GM06990 (cell line): ENCODE measurements at regions not wholly inside any gene's neighbourhood (a gene's known extent, or its start where the extent isn't known, plus 50 kb on each side); places are given as distances from the start of the nearest gene placed in this dataset.
A peak's percentile ranks its signal among the peaks of the same experiment; 100 is the strongest.

Source experiments
- DNase-seq: peaks from one replicate; pipeline ENCODE4 v3.0.0-alpha.2; 2011; ENCODE audit not compliant: insufficient read length; ENCODE audit errors: extremely low read depth
- H3K27me3 ChIP-seq: replicated peaks from 2 replicates; pipeline ENCODE4 v1.6.0; 2011; ENCODE audit warnings: low read length; ENCODE audit not compliant: control insufficient read depth, insufficient read depth
- H3K36me3 ChIP-seq: 2 replicates; pipeline ENCODE4 v1.5.1; 2011; ENCODE audit warnings: low read length; ENCODE audit not compliant: control insufficient read depth, insufficient read depth
- H3K4me3 ChIP-seq: replicated peaks from 2 replicates; pipeline ENCODE4 v1.5.1; 2011; ENCODE audit warnings: low read depth, mild to moderate bottlenecking, control low read depth, low read length
- CTCF ChIP-seq: IDR thresholded peaks from 2 replicates; pipeline ENCODE4 v1.5.1; 2011; ENCODE audit warnings: low read length, control low read depth, mild to moderate bottlenecking, inconsistent platforms; ENCODE audit not compliant: insufficient read depth, poor library complexity, severe bottlenecking

GRCh38 chr12:94726236-94726835, 76.0 kb upstream of the TMCC3 start:
- Histone ChIP-seq H3K27me3 (no peaks in the 10 kb centered on the region), H3K4me3 (no peak overlapping the region), H3K36me3 (no peaks in the 10 kb centered on the region; the same call in 1 of the 2 replicates)
- DNase-seq, result no peak
- TF ChIP-seq CTCF, result no peak

- Histone ChIP-seq H3K4me3 (no peak overlapping the region), H3K27me3 (no peaks in the 10 kb centered on the region), H3K36me3 (no peaks in the 10 kb centered on the region)
- TF ChIP-seq CTCF, result peak; percentile 46
- no peak for DNase-seq
These were observed 75.2 kb upstream of the TMCC3 start for GRCh38 chr12:94725375-94726168.

DNA sequence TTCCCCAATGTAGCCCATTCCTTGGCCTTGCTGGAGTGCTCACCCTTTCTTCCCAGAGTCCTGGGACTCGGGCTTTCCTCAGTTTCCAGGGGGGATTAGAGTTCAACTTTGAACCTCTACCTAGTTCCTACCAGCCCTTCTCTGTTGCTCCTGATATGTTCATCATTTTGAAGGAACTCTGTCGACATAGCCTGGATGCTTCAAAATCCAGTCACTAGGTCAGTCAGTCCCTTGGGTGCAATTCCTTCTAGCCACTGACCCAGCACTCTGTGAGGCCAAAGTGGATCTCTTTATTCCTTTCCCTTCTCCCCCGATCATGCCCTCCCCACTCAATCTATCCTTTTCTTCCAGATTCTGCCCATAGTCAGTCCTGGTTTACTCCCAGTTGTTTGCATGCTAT, 72.3 kb upstream of the TMCC3 start:
- TF ChIP-seq CTCF, result no peak
- H3K27me3 ChIP-seq, result no peaks in the 10 kb centered on the region
- no peak for DNase-seq
- H3K4me3 ChIP-seq, result no peak overlapping the region
- H3K36me3 ChIP-seq, result no peaks in the 10 kb centered on the region

DNA sequence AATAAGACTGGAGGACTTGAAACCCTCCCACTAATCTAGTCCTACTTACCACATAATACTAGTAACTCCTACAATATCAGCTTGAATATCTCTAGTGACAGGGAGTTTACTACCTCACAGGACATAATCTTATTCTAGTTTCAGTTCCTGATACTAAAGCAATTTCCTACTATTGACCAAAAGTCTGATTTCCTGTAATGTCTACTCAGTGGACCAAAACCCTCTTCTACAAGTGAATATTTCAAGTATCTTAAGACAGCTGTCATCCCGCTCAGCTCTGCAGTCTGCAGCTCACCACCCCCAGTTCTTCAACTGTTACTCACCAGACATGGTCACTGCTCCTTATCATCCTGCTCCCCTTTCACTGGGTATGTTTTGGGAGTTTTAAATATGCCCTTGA, 70.8 kb upstream of the TMCC3 start:
- H3K4me3 ChIP-seq, result no peak overlapping the region
- H3K36me3 ChIP-seq, result no peaks in the 10 kb centered on the region; the same call in 1 of the 2 replicates
- DNase-seq, result peak; percentile 63
- no peak for TF ChIP-seq CTCF
- no peaks in the 10 kb centered on the region for H3K27me3 ChIP-seq

- Histone ChIP-seq H3K36me3 (no peaks in the 10 kb centered on the region; the same call in 1 of the 2 replicates), H3K4me3 (no peak overlapping the region)
- no peak for DNase-seq
These were observed 67.8 kb upstream of the TMCC3 start for GRCh38 chr12:94718114-94718513.

More at GRCh38 chr12:94718114-94718513, 67.8 kb upstream of the TMCC3 start:
- TF ChIP-seq CTCF, result no peak
- H3K27me3 ChIP-seq, result no peaks in the 10 kb centered on the region
